ENCODE measurements at regions not wholly inside any gene's neighbourhood (a gene's known extent, or its start where the extent isn't known, plus 50 kb on each side); places are given as distances from the start of the nearest gene placed in this dataset.
"Not testable (repeated sequence)": the region's sequence is repeated elsewhere in the genome, so short reads cannot be mapped to it uniquely, and the experiment has no call there.

- not testable (repeated sequence) for DNase-seq (ENCODE audit: low read depth in 2 of 2)
Measured at GRCh38 chr7:67358738-67359137, 362.1 kb downstream of the TYW1 start.

- DNase-seq (ENCODE audit: low read depth in 2 of 2) = peak in 1 of 2 donors; percentile 8
Measured at GRCh38 chr7:67359900-67360299, 363.3 kb downstream of the TYW1 start.

- no peak for DNase-seq (ENCODE audit: low read depth in 2 of 2)
Measured at GRCh38 chr7:67361150-67361549, 364.5 kb downstream of the TYW1 start.

- DNase-seq (ENCODE audit: low read depth in 2 of 2) = peak in 1 of 2 donors; percentile 7
Measured at GRCh38 chr7:67364441-67365017, 367.9 kb downstream of the TYW1 start.

GRCh38 chr7:67371429-67372305, 375.0 kb downstream of the TYW1 start:
- DNase-seq (ENCODE audit: low read depth in 2 of 2) = peak; percentile 74 to 76

GRCh38 chr7:67373389-67373788, 376.8 kb downstream of the TYW1 start:
- DNase-seq (ENCODE audit: low read depth in 2 of 2) = not testable (repeated sequence)

- DNase-seq (ENCODE audit: low read depth in 2 of 2) = no peak
Measured at GRCh38 chr7:67375427-67375826, 378.8 kb downstream of the TYW1 start.

GRCh38 chr7:67377939-67378862, 381.6 kb downstream of the TYW1 start:
- peak; percentile 78 for DNase-seq (ENCODE audit: low read depth in 2 of 2)

- DNase-seq (ENCODE audit: low read depth in 2 of 2) = no peak
Measured at GRCh38 chr7:67380326-67380725, 383.7 kb downstream of the TYW1 start.

GRCh38 chr7:67380858-67381257, 384.2 kb downstream of the TYW1 start:
- DNase-seq (ENCODE audit: low read depth in 2 of 2) = no peak

GRCh38 chr7:67387851-67388250, 391.2 kb downstream of the TYW1 start:
- no peak for DNase-seq (ENCODE audit: low read depth in 2 of 2)

- DNase-seq (ENCODE audit: low read depth in 2 of 2) = no peak
Measured at GRCh38 chr7:67391168-67391567, 394.5 kb downstream of the TYW1 start.

- no peak for DNase-seq (ENCODE audit: low read depth in 2 of 2)
Measured at GRCh38 chr7:67392596-67393438, 396.2 kb downstream of the TYW1 start.

GRCh38 chr7:67393903-67394302, 397.3 kb downstream of the TYW1 start:
- DNase-seq (ENCODE audit: low read depth in 2 of 2) = no peak

- DNase-seq (ENCODE audit: low read depth in 2 of 2) = no peak
Measured at GRCh38 chr7:67398916-67399315, 402.3 kb downstream of the TYW1 start.

GRCh38 chr7:67401492-67401891, 404.9 kb downstream of the TYW1 start:
- no peak for DNase-seq (ENCODE audit: low read depth in 2 of 2)

GRCh38 chr7:67402280-67402679, 405.6 kb downstream of the TYW1 start:
- DNase-seq (ENCODE audit: low read depth in 2 of 2) = no peak

- no peak for DNase-seq (ENCODE audit: low read depth in 2 of 2)
Measured at GRCh38 chr7:67406976-67407375, 410.3 kb downstream of the TYW1 start.

- DNase-seq (ENCODE audit: low read depth in 2 of 2) = no peak
Measured at GRCh38 chr7:67407392-67408071, 410.9 kb downstream of the TYW1 start.

- no peak for DNase-seq (ENCODE audit: low read depth in 2 of 2)
Measured at GRCh38 chr7:67408109-67408508, 411.5 kb downstream of the TYW1 start.
